ENCODE measurements at regions not wholly inside any gene's neighbourhood (a gene's known extent, or its start where the extent isn't known, plus 50 kb on each side); places are given as distances from the start of the nearest gene placed in this dataset.

DNA sequence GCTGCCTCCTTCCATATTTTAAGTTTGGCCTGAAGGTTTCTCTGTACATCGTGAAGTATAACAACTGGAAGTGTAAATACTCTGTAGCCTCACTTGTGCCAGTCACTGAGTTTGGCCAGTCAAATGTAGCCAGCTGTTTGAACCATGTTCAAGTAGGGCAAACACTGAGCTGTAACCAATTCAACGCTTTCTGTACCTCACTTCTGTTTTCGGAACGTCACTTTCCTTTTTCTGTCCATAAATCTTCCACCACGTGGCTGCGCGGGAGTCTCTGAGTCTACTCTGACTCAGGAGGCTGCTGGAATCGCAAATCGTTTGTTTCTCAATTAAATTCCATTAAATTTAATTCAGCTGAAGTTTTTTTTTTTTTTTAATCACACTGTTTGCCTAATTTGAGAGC is 88.8 kb upstream of the RARB start:
- TF ChIP-seq, protein P1, sequence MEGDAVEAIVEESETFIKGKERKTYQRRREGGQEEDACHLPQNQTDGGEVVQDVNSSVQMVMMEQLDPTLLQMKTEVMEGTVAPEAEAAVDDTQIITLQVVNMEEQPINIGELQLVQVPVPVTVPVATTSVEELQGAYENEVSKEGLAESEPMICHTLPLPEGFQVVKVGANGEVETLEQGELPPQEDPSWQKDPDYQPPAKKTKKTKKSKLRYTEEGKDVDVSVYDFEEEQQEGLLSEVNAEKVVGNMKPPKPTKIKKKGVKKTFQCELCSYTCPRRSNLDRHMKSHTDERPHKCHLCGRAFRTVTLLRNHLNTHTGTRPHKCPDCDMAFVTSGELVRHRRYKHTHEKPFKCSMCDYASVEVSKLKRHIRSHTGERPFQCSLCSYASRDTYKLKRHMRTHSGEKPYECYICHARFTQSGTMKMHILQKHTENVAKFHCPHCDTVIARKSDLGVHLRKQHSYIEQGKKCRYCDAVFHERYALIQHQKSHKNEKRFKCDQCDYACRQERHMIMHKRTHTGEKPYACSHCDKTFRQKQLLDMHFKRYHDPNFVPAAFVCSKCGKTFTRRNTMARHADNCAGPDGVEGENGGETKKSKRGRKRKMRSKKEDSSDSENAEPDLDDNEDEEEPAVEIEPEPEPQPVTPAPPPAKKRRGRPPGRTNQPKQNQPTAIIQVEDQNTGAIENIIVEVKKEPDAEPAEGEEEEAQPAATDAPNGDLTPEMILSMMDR (IDR thresholded peaks at IDR 0.05 in 2 of 3, conservative IDR thresholded peaks at IDR 0.05 in 1 of 3; ENCODE audit: insufficient read depth in 2 of 3, low read depth in 1 of 3, low read length in 3 of 3): no peak
- TF ChIP-seq NCOA4 (IDR thresholded peaks at IDR 0.05; ENCODE audit: partially characterized antibody): no peak
- TF ChIP-seq MAZ (CRISPR knock-in tag; conservative IDR thresholded peaks at IDR 0.05 in 1 of 2, IDR thresholded peaks at IDR 0.05 in 1 of 2): no peak
- TF ChIP-seq BMI1 (IDR thresholded peaks at IDR 0.05; ENCODE audit: low read length): no peak
- TF ChIP-seq, protein P2, sequence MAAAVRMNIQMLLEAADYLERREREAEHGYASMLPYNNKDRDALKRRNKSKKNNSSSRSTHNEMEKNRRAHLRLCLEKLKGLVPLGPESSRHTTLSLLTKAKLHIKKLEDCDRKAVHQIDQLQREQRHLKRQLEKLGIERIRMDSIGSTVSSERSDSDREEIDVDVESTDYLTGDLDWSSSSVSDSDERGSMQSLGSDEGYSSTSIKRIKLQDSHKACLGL (CRISPR knock-in tag; IDR thresholded peaks at IDR 0.05; ENCODE audit: borderline replicate concordance, poor library complexity, severe bottlenecking): no peak
- no peak for TF ChIP-seq MXI1 (IDR thresholded peaks at IDR 0.05; ENCODE audit: low read depth, low read length)
- TF ChIP-seq KAT2B (IDR thresholded peaks at IDR 0.05; ENCODE audit: low read depth, low read length): no peak
- TF ChIP-seq, protein P3, sequence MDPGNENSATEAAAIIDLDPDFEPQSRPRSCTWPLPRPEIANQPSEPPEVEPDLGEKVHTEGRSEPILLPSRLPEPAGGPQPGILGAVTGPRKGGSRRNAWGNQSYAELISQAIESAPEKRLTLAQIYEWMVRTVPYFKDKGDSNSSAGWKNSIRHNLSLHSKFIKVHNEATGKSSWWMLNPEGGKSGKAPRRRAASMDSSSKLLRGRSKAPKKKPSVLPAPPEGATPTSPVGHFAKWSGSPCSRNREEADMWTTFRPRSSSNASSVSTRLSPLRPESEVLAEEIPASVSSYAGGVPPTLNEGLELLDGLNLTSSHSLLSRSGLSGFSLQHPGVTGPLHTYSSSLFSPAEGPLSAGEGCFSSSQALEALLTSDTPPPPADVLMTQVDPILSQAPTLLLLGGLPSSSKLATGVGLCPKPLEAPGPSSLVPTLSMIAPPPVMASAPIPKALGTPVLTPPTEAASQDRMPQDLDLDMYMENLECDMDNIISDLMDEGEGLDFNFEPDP (CRISPR knock-in tag; IDR thresholded peaks at IDR 0.05): no peak
- TF ChIP-seq EZH2 (IDR thresholded peaks at IDR 0.05; ENCODE audit: borderline replicate concordance, low read depth, low read length): no peak

Data from K562 (cell line).